Anterior cingulate cortex (tissue), 58 donors: ENCODE measurements at regions not wholly inside any gene's neighbourhood (a gene's known extent, or its start where the extent isn't known, plus 50 kb on each side); places are given as distances from the start of the nearest gene placed in this dataset.
"Not testable (repeated sequence)": the region's sequence is repeated elsewhere in the genome, so short reads cannot be mapped to it uniquely, and the experiment has no call there.

ENCODE experiments used
- DNase-seq, 58 donors: peaks; one replicate each; lab custom pipeline; 2025; lab: John Stamatoyannopoulos, UW

GRCh38 chr3:27565201-27565852, 81.1 kb upstream of the SLC4A7 start:
- DNase-seq = no peak

GRCh38 chr3:27561576-27561975, 77.4 kb upstream of the SLC4A7 start:
- no peak for DNase-seq

DNA sequence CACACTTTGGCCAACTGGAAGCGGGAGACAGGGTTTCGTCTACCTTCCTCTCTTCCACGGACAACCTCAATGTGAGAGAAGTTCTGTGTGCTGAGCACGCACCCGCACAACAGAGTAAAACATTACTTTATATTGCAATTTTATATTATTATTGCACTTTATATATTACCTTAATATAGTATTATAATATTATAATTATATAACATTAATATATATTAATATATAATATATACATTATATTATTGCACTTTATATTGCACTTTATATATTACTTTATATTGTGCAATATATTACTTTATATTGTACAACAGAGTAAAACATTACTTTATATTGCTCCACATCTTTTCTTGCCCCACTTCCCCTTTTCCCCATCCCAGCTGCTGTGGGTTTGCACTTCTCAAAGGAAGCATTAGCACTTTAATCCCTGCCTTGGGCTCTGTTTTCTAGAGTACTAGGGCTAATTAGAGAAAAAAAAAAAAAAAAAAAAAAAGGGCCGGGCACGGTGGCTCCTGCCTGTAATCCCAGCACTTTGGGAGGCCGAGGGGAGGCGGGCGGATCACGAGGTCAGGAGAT, 76.4 kb upstream of the SLC4A7 start:
- no peak for DNase-seq

- no peak for DNase-seq
Measured at GRCh38 chr3:27559835-27560234, 75.7 kb upstream of the SLC4A7 start.

DNA sequence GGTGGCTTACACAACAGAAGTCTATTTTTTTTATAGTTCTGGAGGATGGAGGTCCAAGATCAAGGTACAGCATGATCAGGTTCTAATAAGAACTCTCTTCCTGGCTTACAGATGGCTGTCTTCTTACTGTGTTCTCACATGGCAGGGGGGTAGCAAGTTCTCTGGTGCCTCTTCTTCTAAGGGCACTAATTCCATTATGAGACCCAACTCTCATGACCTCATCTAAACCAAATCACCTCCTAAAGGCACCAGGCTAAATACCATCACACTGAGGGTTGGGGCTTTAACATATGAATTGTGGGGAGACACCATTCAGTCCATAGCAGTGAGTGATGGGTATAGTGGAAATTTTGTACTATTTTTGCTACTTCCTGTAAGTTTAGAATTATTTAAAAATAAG, 75.2 kb upstream of the SLC4A7 start:
- DNase-seq = no peak

GRCh38 chr3:27557411-27557810, 73.2 kb upstream of the SLC4A7 start:
- no peak for DNase-seq

- DNase-seq = no peak
Measured at GRCh38 chr3:27556887-27557286, 72.7 kb upstream of the SLC4A7 start.

DNA sequence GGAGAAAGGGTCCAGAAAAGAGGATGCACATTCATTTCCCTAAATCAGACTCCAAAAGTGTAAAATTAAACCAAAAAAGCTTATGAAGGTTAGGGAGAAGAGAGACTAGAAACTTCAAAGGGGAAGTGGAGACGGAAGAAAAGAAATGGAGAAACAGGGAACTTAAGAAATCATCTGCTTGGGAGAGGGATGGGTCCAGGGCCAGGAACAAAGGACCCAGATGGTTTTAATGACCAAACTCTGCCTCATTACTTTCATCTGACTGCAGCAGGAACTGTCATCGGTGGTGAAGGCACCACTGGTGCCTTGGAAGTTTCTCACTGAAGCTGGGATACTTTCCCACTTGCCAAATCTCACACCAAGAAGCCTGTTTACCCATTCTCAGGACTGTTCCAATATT, 70.5 kb upstream of the SLC4A7 start:
- no peak for DNase-seq

- no peak for DNase-seq
Measured at GRCh38 chr3:27553886-27554540, 69.8 kb upstream of the SLC4A7 start.

GRCh38 chr3:27552708-27553107, 68.5 kb upstream of the SLC4A7 start:
- not testable (repeated sequence) for DNase-seq

DNA sequence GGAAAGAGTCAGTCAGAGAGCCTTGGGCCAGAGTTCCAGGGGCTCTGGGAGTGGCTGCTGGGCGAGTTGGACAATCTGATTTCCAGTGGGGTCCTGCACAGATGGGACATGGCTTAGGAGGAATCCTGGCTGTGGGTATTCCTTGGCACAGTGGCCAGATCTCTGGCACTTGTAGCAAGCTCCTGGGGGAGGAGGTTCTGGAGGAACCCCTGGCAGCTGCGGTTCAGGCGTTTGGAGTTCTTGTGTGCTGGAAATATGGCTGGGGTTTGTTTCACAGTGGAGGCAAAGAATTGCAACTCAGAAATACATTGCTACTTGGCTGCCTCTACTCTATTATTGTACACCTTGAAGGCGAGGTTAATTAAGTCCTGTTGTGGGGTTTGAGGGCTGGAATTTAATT, 67.2 kb upstream of the SLC4A7 start:
- DNase-seq = not testable (repeated sequence)

- no peak for DNase-seq
Measured at GRCh38 chr3:27545061-27545460, 60.9 kb upstream of the SLC4A7 start.

DNA sequence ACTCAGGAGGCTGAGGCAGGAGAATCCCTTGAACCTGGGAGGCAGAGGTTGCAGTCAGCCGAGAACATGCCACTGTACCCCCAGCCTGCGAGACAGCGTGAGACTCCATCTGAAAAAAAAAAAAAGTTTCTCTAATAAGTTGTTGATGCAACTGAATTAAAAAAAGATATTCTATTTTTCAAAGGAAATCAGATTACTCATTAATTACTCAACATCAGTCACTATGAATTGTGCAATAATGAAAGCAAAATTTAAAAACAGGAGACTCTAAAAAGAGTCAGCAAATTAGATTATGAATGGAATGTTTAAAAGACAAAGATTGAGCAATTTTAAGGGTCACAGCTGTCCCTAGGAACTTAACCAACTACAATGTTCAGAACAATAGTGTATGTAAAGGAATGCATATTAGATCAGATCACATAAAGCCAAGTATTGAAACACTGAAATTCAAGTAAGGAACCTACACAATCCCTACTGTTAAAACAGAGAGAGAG, 60.2 kb upstream of the SLC4A7 start:
- no peak for DNase-seq

- DNase-seq = no peak
Measured at GRCh38 chr3:27542476-27542875, 58.3 kb upstream of the SLC4A7 start.

GRCh38 chr3:27540231-27540630, 56.0 kb upstream of the SLC4A7 start:
- DNase-seq = no peak

- DNase-seq = peak in 5 of 58 donors; percentile 1 to 25 (median 3)
Measured at GRCh38 chr3:27536491-27536890, 52.3 kb upstream of the SLC4A7 start.

- DNase-seq = no peak
Measured at GRCh38 chr3:27535809-27536392, 51.7 kb upstream of the SLC4A7 start.

- DNase-seq = peak in 14 of 58 donors; percentile 1 to 45 (median 14)
Measured at GRCh38 chr3:27533718-27534573, 49.8 kb upstream of the SLC4A7 start.
